ENCODE measurements at regions not wholly inside any gene's neighbourhood (a gene's known extent, or its start where the extent isn't known, plus 50 kb on each side); places are given as distances from the start of the nearest gene placed in this dataset.

GRCh38 chr1:25022361-25023189 lies 92.5 kb upstream of the RUNX3 start:
- peak overlapping the region; percentile 77 for H3K27ac ChIP-seq
- peaks cover 94% of the 10 kb centered on the region for H3K4me1 ChIP-seq
- H3K9ac ChIP-seq = peak overlapping the region; percentile 51; the same call in 1 of the 2 replicates
- H4K20me1 ChIP-seq = no peaks in the 10 kb centered on the region
- TF ChIP-seq Cebpa-rat (IDR thresholded peaks at IDR 0.05) = no peak
- peak overlapping the region; percentile 1; the same call in 1 of the 2 replicates for H3K4me3 ChIP-seq
- no peaks in the 10 kb centered on the region for H3K36me3 ChIP-seq
- H3K4me2 ChIP-seq = peak overlapping the region; percentile 89
- H3K27me3 ChIP-seq = no peaks in the 10 kb centered on the region
- H3K9me3 ChIP-seq = no peaks in the 10 kb centered on the region

- H4K20me1 ChIP-seq = no peaks in the 10 kb centered on the region
- TF ChIP-seq Cebpa-rat (IDR thresholded peaks at IDR 0.05) = no peak
- H3K27ac ChIP-seq = peak overlapping the region; percentile 65; the same call in 1 of the 2 replicates
- no peaks in the 10 kb centered on the region for H3K36me3 ChIP-seq
- H3K4me1 ChIP-seq = peaks cover 94% of the 10 kb centered on the region
- no peaks in the 10 kb centered on the region for H3K27me3 ChIP-seq
- H3K9me3 ChIP-seq = no peaks in the 10 kb centered on the region
- no peak overlapping the region for H3K4me3 ChIP-seq
- H3K4me2 ChIP-seq = peak overlapping the region; percentile 51
- H3K9ac ChIP-seq = no peak overlapping the region
These were observed 91.6 kb upstream of the RUNX3 start for GRCh38 chr1:25021591-25022215.

- no peaks in the 10 kb centered on the region for H3K27me3 ChIP-seq
- peaks cover 87% of the 10 kb centered on the region for H3K4me1 ChIP-seq
- H3K4me2 ChIP-seq = peak overlapping the region; percentile 51
- no peaks in the 10 kb centered on the region for H4K20me1 ChIP-seq
- H3K27ac ChIP-seq = peak overlapping the region; percentile 65
- no peak overlapping the region for H3K4me3 ChIP-seq
- no peaks in the 10 kb centered on the region for H3K36me3 ChIP-seq
- H3K9me3 ChIP-seq = no peaks in the 10 kb centered on the region
- H3K9ac ChIP-seq = no peak overlapping the region
- TF ChIP-seq Cebpa-rat (IDR thresholded peaks at IDR 0.05) = no peak
These were observed 90.9 kb upstream of the RUNX3 start for GRCh38 chr1:25020851-25021590.

- Histone ChIP-seq H3K4me1 (peaks cover 85% of the 10 kb centered on the region), H3K27ac (peak overlapping the region; percentile 65), H3K9ac (no peak overlapping the region)
These were observed 90.2 kb upstream of the RUNX3 start for GRCh38 chr1:25020173-25020845.

GRCh38 chr1:25019337-25020172 lies 89.5 kb upstream of the RUNX3 start:
- Histone ChIP-seq H3K36me3 (no peaks in the 10 kb centered on the region), H3K4me2 (peak overlapping the region; percentile 51), H3K27me3 (no peaks in the 10 kb centered on the region), H3K27ac (no peak overlapping the region), H3K9ac (no peak overlapping the region), H3K9me3 (no peaks in the 10 kb centered on the region), H3K4me1 (peaks cover 78% of the 10 kb centered on the region), H3K4me3 (no peak overlapping the region), H4K20me1 (no peaks in the 10 kb centered on the region)
- no peak for TF ChIP-seq Cebpa-rat (IDR thresholded peaks at IDR 0.05)

More at GRCh38 chr1:25020173-25020845, 90.2 kb upstream of the RUNX3 start:
- H3K4me3 ChIP-seq = no peak overlapping the region
- no peaks in the 10 kb centered on the region for H3K36me3 ChIP-seq
- TF ChIP-seq Cebpa-rat (IDR thresholded peaks at IDR 0.05) = no peak
- H4K20me1 ChIP-seq = no peaks in the 10 kb centered on the region
- no peaks in the 10 kb centered on the region for H3K27me3 ChIP-seq
- H3K4me2 ChIP-seq = peak overlapping the region; percentile 51
- H3K9me3 ChIP-seq = no peaks in the 10 kb centered on the region

- H3K4me3 ChIP-seq = no peak overlapping the region
- H3K9me3 ChIP-seq = no peaks in the 10 kb centered on the region
- TF ChIP-seq Cebpa-rat (IDR thresholded peaks at IDR 0.05) = no peak
- H3K27ac ChIP-seq = no peak overlapping the region
- H3K4me1 ChIP-seq = peaks cover 72% of the 10 kb centered on the region
- H3K36me3 ChIP-seq = no peaks in the 10 kb centered on the region
- H4K20me1 ChIP-seq = no peaks in the 10 kb centered on the region
- H3K9ac ChIP-seq = no peak overlapping the region
- no peaks in the 10 kb centered on the region for H3K27me3 ChIP-seq
- peak overlapping the region; percentile 51 for H3K4me2 ChIP-seq
These were observed 88.9 kb upstream of the RUNX3 start for GRCh38 chr1:25018943-25019336.

GRCh38 chr1:25018110-25018735 lies 88.1 kb upstream of the RUNX3 start:
- H3K9me3 ChIP-seq = no peaks in the 10 kb centered on the region
- no peak for TF ChIP-seq Cebpa-rat (IDR thresholded peaks at IDR 0.05)
- peaks cover 65% of the 10 kb centered on the region for H3K4me1 ChIP-seq
- no peaks in the 10 kb centered on the region for H3K27me3 ChIP-seq
- H3K4me2 ChIP-seq = peak overlapping the region; percentile 51
- H3K36me3 ChIP-seq = no peaks in the 10 kb centered on the region
- H3K9ac ChIP-seq = no peak overlapping the region
- no peaks in the 10 kb centered on the region for H4K20me1 ChIP-seq
- no peak overlapping the region for H3K4me3 ChIP-seq
- peak overlapping the region; percentile 20; the same call in 1 of the 2 replicates for H3K27ac ChIP-seq

GRCh38 chr1:25017436-25018109 lies 87.5 kb upstream of the RUNX3 start:
- H3K4me1 ChIP-seq = peaks cover 64% of the 10 kb centered on the region
- no peak overlapping the region for H3K9ac ChIP-seq
- H3K4me2 ChIP-seq = peak overlapping the region; percentile 51
- no peaks in the 10 kb centered on the region for H3K36me3 ChIP-seq
- H3K27me3 ChIP-seq = no peaks in the 10 kb centered on the region
- H3K27ac ChIP-seq = peak overlapping the region; percentile 20; the same call in 1 of the 2 replicates
- H3K4me3 ChIP-seq = no peak overlapping the region
- H4K20me1 ChIP-seq = no peaks in the 10 kb centered on the region
- H3K9me3 ChIP-seq = no peaks in the 10 kb centered on the region
- TF ChIP-seq Cebpa-rat (IDR thresholded peaks at IDR 0.05) = no peak

Measured in BLaER1 (cell line).